ENCODE measurements at regions not wholly inside any gene's neighbourhood (a gene's known extent, or its start where the extent isn't known, plus 50 kb on each side); places are given as distances from the start of the nearest gene placed in this dataset.

DNA sequence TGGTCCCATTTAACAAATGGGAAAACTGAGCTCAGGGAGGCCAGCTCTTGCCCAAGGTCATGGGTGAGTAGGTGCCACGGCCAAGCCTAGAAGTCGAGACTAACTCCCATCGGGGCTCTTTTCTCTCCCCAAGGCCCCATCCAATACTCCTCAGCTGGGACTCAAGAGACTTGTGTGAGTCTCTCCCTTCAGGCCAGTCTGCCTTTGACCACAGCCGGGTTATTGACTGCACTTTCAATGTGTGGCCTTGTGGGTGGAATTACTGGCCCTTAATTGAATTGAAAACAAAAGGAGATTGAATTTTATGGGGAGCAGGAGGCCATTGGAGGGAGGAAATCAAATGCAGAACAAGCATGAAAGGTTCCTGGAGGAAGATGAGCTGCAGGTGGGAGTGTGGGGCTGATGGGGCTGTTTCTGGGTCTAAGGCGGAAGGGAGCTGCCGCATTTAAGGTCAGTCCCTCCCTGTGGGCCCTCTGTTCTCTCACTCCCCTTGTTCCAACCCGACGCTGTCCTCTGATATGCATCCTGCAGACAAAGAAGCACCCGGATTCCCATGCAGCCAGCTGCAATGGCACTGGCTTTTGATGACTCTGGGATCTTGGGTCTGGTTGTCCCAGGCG lies 552.8 kb downstream of the MIAT start:
- Histone ChIP-seq H3K79me2 (no peaks in the 10 kb centered on the region), H3K36me3 (ENCODE audit: control insufficient read depth, insufficient read depth, low read length) (no peaks in the 10 kb centered on the region), H3K27ac (no peak overlapping the region), H3K9me3 (ENCODE audit: control insufficient read depth, low read length) (no peaks in the 10 kb centered on the region), H3K4me2 (ENCODE audit: low read length) (no peak overlapping the region), H2AFZ (no peak overlapping the region), H3K4me1 (no peaks in the 10 kb centered on the region), H3K4me3 (ENCODE audit: low read depth, low read length) (no peak overlapping the region), H3K9ac (no peak overlapping the region), H3K27me3 (ENCODE audit: control insufficient read depth, insufficient read depth, low read length) (no peaks in the 10 kb centered on the region)
- TF ChIP-seq, protein P1, sequence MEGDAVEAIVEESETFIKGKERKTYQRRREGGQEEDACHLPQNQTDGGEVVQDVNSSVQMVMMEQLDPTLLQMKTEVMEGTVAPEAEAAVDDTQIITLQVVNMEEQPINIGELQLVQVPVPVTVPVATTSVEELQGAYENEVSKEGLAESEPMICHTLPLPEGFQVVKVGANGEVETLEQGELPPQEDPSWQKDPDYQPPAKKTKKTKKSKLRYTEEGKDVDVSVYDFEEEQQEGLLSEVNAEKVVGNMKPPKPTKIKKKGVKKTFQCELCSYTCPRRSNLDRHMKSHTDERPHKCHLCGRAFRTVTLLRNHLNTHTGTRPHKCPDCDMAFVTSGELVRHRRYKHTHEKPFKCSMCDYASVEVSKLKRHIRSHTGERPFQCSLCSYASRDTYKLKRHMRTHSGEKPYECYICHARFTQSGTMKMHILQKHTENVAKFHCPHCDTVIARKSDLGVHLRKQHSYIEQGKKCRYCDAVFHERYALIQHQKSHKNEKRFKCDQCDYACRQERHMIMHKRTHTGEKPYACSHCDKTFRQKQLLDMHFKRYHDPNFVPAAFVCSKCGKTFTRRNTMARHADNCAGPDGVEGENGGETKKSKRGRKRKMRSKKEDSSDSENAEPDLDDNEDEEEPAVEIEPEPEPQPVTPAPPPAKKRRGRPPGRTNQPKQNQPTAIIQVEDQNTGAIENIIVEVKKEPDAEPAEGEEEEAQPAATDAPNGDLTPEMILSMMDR (IDR thresholded peaks at IDR 0.05), result no peak

DNA sequence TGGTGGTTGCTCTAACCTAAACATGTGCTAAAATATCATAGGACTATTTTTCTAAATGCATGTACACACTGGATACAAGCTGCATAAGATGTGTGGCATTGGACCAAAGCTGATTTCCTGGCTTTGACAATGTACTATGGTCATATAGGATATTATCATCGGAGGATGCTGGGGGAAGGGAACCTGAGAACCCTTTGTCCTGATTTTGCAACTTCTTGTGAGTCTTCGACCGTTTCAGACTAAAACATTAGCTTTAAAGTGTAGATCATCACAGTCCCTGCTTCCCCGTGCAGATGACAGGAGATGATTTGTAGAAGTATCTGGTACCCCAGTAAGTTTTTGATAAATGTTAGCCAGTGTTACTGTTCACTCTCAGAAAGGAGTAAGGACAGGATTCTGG lies 554.7 kb downstream of the MIAT start:
- H3K36me3 ChIP-seq (ENCODE audit: control insufficient read depth, insufficient read depth, low read length), result no peaks in the 10 kb centered on the region
- H3K27ac ChIP-seq, result no peak overlapping the region
- H2AFZ ChIP-seq, result no peak overlapping the region
- H3K4me3 ChIP-seq (ENCODE audit: low read depth, low read length), result no peak overlapping the region
- no peaks in the 10 kb centered on the region for H3K4me1 ChIP-seq
- H3K27me3 ChIP-seq (ENCODE audit: control insufficient read depth, insufficient read depth, low read length), result no peaks in the 10 kb centered on the region
- H3K79me2 ChIP-seq, result no peaks in the 10 kb centered on the region
- no peaks in the 10 kb centered on the region for H3K9me3 ChIP-seq (ENCODE audit: control insufficient read depth, low read length)
- no peak overlapping the region for H3K4me2 ChIP-seq (ENCODE audit: low read length)
- no peak overlapping the region for H3K9ac ChIP-seq
- TF ChIP-seq, protein P1 (IDR thresholded peaks at IDR 0.05), result no peak

DNA sequence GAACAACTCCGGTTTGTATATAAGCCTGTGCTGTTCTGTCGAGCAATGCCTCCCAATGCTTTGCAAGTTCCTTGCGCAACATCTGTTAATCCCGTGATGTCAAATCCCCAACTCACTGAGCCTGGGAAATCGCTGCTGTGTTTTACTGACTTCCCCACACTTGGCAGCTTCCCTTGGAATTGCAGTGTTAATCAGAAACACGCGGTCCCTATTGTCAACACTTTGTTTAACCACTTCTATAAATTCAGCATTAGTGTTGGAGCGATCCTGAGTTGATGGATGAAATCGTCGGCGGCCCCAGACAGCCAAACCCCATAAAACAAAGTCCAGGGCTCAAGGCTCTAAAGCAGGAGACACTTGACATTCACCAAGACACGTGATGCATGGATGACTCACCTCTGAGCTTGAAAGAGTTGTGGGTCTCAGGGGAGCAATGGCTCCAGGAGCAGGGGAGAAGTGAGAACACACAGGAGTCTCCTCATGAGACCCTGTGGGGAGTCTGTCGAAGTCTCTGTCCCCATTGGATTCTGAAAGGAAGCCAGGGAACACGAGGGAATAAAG lies 555.3 kb downstream of the MIAT start:
- H3K4me1 ChIP-seq, result no peaks in the 10 kb centered on the region
- H3K9me3 ChIP-seq (ENCODE audit: control insufficient read depth, low read length), result no peaks in the 10 kb centered on the region
- no peaks in the 10 kb centered on the region for H3K27me3 ChIP-seq (ENCODE audit: control insufficient read depth, insufficient read depth, low read length)
- H3K36me3 ChIP-seq (ENCODE audit: control insufficient read depth, insufficient read depth, low read length), result no peaks in the 10 kb centered on the region
- H3K4me3 ChIP-seq (ENCODE audit: low read depth, low read length), result no peak overlapping the region
- no peaks in the 10 kb centered on the region for H3K79me2 ChIP-seq
- H3K9ac ChIP-seq, result no peak overlapping the region
- H3K4me2 ChIP-seq (ENCODE audit: low read length), result no peak overlapping the region
- H2AFZ ChIP-seq, result no peak overlapping the region
- TF ChIP-seq, protein P1 (IDR thresholded peaks at IDR 0.05), result no peak
- no peak overlapping the region for H3K27ac ChIP-seq

DNA sequence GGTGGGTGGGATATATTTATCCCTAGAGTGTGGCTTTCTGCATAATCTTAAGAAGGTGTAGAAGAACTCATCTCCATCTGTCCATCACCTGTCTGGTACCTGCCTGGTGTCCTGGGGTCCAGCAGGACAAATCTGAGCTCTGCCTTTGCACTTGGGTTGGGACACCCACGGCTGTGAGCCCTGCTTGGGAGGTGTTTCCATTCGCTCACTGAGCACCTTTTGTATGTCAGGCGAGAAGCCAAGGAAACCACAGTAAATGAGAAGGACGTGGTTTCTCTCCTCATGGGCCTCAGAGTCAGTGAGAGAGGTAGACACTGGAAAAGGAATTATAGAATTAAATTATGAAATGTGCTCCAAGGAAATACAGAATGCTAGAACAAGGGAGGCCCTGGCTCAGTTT lies 555.9 kb downstream of the MIAT start:
- no peak overlapping the region for H3K4me3 ChIP-seq (ENCODE audit: low read depth, low read length)
- no peak overlapping the region for H3K27ac ChIP-seq
- H3K79me2 ChIP-seq, result no peaks in the 10 kb centered on the region
- TF ChIP-seq, protein P1 (IDR thresholded peaks at IDR 0.05), result no peak
- no peak overlapping the region for H3K4me2 ChIP-seq (ENCODE audit: low read length)
- H3K27me3 ChIP-seq (ENCODE audit: control insufficient read depth, insufficient read depth, low read length), result no peaks in the 10 kb centered on the region
- no peak overlapping the region for H2AFZ ChIP-seq
- no peaks in the 10 kb centered on the region for H3K4me1 ChIP-seq
- no peaks in the 10 kb centered on the region for H3K9me3 ChIP-seq (ENCODE audit: control insufficient read depth, low read length)
- H3K9ac ChIP-seq, result no peak overlapping the region
- H3K36me3 ChIP-seq (ENCODE audit: control insufficient read depth, insufficient read depth, low read length), result no peaks in the 10 kb centered on the region
